ENCODE measurements at regions not wholly inside any gene's neighbourhood (a gene's known extent, or its start where the extent isn't known, plus 50 kb on each side); places are given as distances from the start of the nearest gene placed in this dataset.

GRCh38 chr1:22203335-22203734 is 60.4 kb upstream of the WNT4 start:
- TF ChIP-seq CTCF (IDR thresholded peaks at IDR 0.05) (no peak), EZH2 (IDR thresholded peaks at IDR 0.05) (no peak)

Measured in neural progenitor cell (in vitro differentiated cells).